AG04450 (cell line): ENCODE measurements at regions not wholly inside any gene's neighbourhood (a gene's known extent, or its start where the extent isn't known, plus 50 kb on each side); places are given as distances from the start of the nearest gene placed in this dataset.

ENCODE experiments used
- CTCF ChIA-PET: fragments of 300-600, 350-600 bp; formaldehyde crosslinking; extraction: SDS; loops from one replicate; lab custom pipeline; 2022; ENCODE audit warnings: antibody characterized with exemption, inconsistent platforms; lab: Charles Lee
- POLR2A ChIA-PET: fragments of 350-600 bp; formaldehyde crosslinking; extraction: SDS; loops from one replicate; lab custom pipeline; 2021; ENCODE audit warnings: antibody characterized with exemption, inconsistent platforms; lab: Yijun Ruan, JAX
- DNase-seq: peaks from one replicate; pipeline ENCODE4 v3.0.0-alpha.2; 2011; ENCODE audit warnings: low read depth, low spot score
- H3K27ac ChIP-seq: one replicate; pipeline ENCODE4 v1.5.1; 2012; ENCODE audit warnings: low read depth, low read length, control low read depth
- H3K27me3 ChIP-seq: one replicate; pipeline ENCODE4 v1.6.0; 2012; ENCODE audit warnings: low read length; ENCODE audit not compliant: control insufficient read depth, insufficient read depth
- H3K4me3 ChIP-seq: 2 replicates; pipeline ENCODE4 v1.5.1; 2011; ENCODE audit warnings: mild to moderate bottlenecking, low read depth, low read length, control low read depth
- H3K9me3 ChIP-seq: 2 replicates; pipeline ENCODE4 v1.5.1; 2012; ENCODE audit warnings: low read length; ENCODE audit not compliant: control insufficient read depth, insufficient read depth
- TF ChIP-seq, protein P1 (sequence below): IDR thresholded peaks from 2 replicates; pipeline ENCODE4 v1.5.1; 2011; ENCODE audit warnings: low read depth, low read length, control low read depth, inconsistent platforms

- Histone ChIP-seq H3K4me3 (no peak overlapping the region), H3K27me3 (no peaks in the 10 kb centered on the region), H3K27ac (no peak overlapping the region), H3K9me3 (no peaks in the 10 kb centered on the region)
- no peak for DNase-seq
- CTCF ChIA-PET: no interaction called here
- POLR2A ChIA-PET: no interaction called here
- TF ChIP-seq, protein P1, sequence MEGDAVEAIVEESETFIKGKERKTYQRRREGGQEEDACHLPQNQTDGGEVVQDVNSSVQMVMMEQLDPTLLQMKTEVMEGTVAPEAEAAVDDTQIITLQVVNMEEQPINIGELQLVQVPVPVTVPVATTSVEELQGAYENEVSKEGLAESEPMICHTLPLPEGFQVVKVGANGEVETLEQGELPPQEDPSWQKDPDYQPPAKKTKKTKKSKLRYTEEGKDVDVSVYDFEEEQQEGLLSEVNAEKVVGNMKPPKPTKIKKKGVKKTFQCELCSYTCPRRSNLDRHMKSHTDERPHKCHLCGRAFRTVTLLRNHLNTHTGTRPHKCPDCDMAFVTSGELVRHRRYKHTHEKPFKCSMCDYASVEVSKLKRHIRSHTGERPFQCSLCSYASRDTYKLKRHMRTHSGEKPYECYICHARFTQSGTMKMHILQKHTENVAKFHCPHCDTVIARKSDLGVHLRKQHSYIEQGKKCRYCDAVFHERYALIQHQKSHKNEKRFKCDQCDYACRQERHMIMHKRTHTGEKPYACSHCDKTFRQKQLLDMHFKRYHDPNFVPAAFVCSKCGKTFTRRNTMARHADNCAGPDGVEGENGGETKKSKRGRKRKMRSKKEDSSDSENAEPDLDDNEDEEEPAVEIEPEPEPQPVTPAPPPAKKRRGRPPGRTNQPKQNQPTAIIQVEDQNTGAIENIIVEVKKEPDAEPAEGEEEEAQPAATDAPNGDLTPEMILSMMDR: no peak
These were observed 100.0 kb upstream of the PPP2R3A start for GRCh38 chr3:135865553-135865952.

- TF ChIP-seq, protein P1: no peak
- H3K27ac ChIP-seq: no peak overlapping the region
- H3K9me3 ChIP-seq: no peaks in the 10 kb centered on the region
- no peak for DNase-seq
- ChIA-PET POLR2A (no interaction called here), CTCF (no interaction called here)
- H3K27me3 ChIP-seq: no peaks in the 10 kb centered on the region
- no peak overlapping the region for H3K4me3 ChIP-seq
These were observed 97.6 kb upstream of the PPP2R3A start for GRCh38 chr3:135867911-135868310.

- Histone ChIP-seq H3K4me3 (no peak overlapping the region), H3K27ac (no peak overlapping the region), H3K27me3 (no peaks in the 10 kb centered on the region), H3K9me3 (no peaks in the 10 kb centered on the region)
- ChIA-PET POLR2A (no interaction called here), CTCF (no interaction called here)
- DNase-seq: no peak
- TF ChIP-seq, protein P1: no peak
These were observed 96.7 kb upstream of the PPP2R3A start for GRCh38 chr3:135868801-135869200.

DNA sequence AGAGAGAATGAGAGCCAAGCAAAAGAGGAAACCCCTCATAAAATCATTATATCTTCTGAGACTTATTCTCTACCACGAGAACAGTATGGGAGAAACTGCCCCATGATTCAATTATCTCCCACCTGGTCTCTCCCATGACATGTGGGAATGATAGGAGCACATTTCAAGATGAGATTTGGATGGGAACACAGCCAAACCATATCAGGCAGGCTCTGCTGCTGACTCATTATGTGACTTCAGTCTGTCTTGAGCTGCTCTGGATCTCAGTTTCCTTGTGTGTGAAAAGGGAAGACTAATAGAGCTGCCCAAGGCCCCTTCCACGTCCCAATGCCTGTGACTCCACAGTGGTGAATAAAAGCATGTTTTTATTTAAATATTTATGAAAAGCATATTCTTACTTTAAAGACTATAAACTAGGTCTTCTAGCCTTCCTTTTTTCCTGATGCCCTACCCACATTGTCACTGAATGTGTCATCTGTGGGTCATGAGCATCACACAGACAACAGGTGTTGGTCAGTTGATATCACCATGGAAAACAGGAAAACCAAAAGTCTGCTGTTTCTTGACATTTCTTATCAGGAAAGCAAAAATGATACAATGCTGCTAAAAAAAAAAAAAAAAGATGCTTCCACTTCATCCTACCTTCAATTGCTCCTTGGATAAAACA lies 96.0 kb upstream of the PPP2R3A start:
- ChIA-PET CTCF (interaction anchor here (0.9 kb wide), 1 partner anchor 49 kb away, joined by 3 read pairs; no protein-coding TSS in a partner anchor), POLR2A (no interaction called here)
- Histone ChIP-seq H3K27me3 (no peaks in the 10 kb centered on the region), H3K9me3 (no peaks in the 10 kb centered on the region), H3K27ac (no peak overlapping the region), H3K4me3 (no peak overlapping the region)
- no peak for DNase-seq
- TF ChIP-seq, protein P1: no peak

DNA sequence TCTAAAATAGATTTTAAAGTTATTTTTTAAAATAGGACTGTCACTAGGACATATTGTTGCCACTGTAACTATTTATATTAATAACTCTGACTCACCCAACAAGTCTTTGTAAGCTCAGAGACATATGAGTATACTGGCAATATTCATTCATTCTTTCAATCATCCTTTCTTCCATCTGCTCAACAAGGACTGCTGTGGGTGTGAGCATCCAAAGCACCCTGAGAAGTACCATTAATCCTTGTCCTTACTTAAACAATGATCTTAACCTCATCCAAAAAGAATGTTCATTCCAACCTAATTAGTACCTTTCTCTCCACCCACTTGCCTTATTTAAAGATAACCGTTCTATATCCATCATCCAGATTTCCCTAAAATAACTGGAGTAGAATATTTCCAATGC lies 94.2 kb upstream of the PPP2R3A start:
- CTCF ChIA-PET: no interaction called here
- Histone ChIP-seq H3K27me3 (no peaks in the 10 kb centered on the region), H3K4me3 (no peak overlapping the region), H3K27ac (no peak overlapping the region), H3K9me3 (no peaks in the 10 kb centered on the region)
- DNase-seq: no peak
- TF ChIP-seq, protein P1: no peak
- POLR2A ChIA-PET: no interaction called here
